Activated CD4-positive, CD25-positive, alpha-beta regulatory T cell treated with anti-CD3 and anti-CD28 coated beads, Interleukin-2, amount 50 U/mL, for 24 hours (primary cell): ENCODE measurements at regions not wholly inside any gene's neighbourhood (a gene's known extent, or its start where the extent isn't known, plus 50 kb on each side); places are given as distances from the start of the nearest gene placed in this dataset.
"Not testable (repeated sequence)": the region's sequence is repeated elsewhere in the genome, so short reads cannot be mapped to it uniquely, and the experiment has no call there.

Experiments used
- ATAC-seq, 2 donors: fragments of 150-1000 bp; cut with Tn5 transposase; one replicate each; pipeline ENCODE4 v1.10.0; 2021; ENCODE audit warnings: mild to moderate bottlenecking in 1 of 2, moderate library complexity in 1 of 2

- ATAC-seq: peak in 1 of 2 donors; percentile 20
Measured at GRCh38 chr18:59038295-59039039, 101.2 kb upstream of the SEC11C start.

- not testable (repeated sequence) for ATAC-seq
Measured at GRCh38 chr18:59039040-59039320, 100.7 kb upstream of the SEC11C start.

GRCh38 chr18:59039449-59039848, 100.2 kb upstream of the SEC11C start:
- no peak for ATAC-seq

- no peak for ATAC-seq
Measured at GRCh38 chr18:59040770-59041148, 98.9 kb upstream of the SEC11C start.

GRCh38 chr18:59041296-59041695, 98.4 kb upstream of the SEC11C start:
- no peak for ATAC-seq

GRCh38 chr18:59041819-59042815, 97.6 kb upstream of the SEC11C start:
- no peak for ATAC-seq

- ATAC-seq: no peak
Measured at GRCh38 chr18:59044855-59045254, 94.8 kb upstream of the SEC11C start.

- ATAC-seq: no peak
Measured at GRCh38 chr18:59047321-59048047, 92.2 kb upstream of the SEC11C start.

- no peak for ATAC-seq
Measured at GRCh38 chr18:59048048-59048363, 91.7 kb upstream of the SEC11C start.

GRCh38 chr18:59048378-59048777, 91.3 kb upstream of the SEC11C start:
- no peak for ATAC-seq

- no peak for ATAC-seq
Measured at GRCh38 chr18:59049721-59050660, 89.7 kb upstream of the SEC11C start.

GRCh38 chr18:59050661-59051057, 89.0 kb upstream of the SEC11C start:
- no peak for ATAC-seq

- no peak for ATAC-seq
Measured at GRCh38 chr18:59051470-59052165, 88.1 kb upstream of the SEC11C start.

- ATAC-seq: no peak
Measured at GRCh38 chr18:59052965-59053820, 86.5 kb upstream of the SEC11C start.

GRCh38 chr18:59054496-59055287, 85.0 kb upstream of the SEC11C start:
- ATAC-seq: no peak

GRCh38 chr18:59055345-59056032, 84.2 kb upstream of the SEC11C start:
- ATAC-seq: no peak

- ATAC-seq: no peak
Measured at GRCh38 chr18:59056706-59057492, 82.8 kb upstream of the SEC11C start.

GRCh38 chr18:59057493-59057795, 82.2 kb upstream of the SEC11C start:
- no peak for ATAC-seq

- no peak for ATAC-seq
Measured at GRCh38 chr18:59057969-59058368, 81.7 kb upstream of the SEC11C start.
